Activated CD4-positive, alpha-beta T cell treated with anti-CD3 and anti-CD28 coated beads, Interleukin-10, Interleukin-2, amounts not matched to agents 100 ng/mL and 50 ng/mL, durations not matched to agents 16 hours and 8 hours (primary cell): ENCODE measurements at regions not wholly inside any gene's neighbourhood (a gene's known extent, or its start where the extent isn't known, plus 50 kb on each side); places are given as distances from the start of the nearest gene placed in this dataset.

Experiments used
- DNase-seq: peaks from one replicate; pipeline ENCODE4 v3.0.0-alpha.2; 2020

DNA sequence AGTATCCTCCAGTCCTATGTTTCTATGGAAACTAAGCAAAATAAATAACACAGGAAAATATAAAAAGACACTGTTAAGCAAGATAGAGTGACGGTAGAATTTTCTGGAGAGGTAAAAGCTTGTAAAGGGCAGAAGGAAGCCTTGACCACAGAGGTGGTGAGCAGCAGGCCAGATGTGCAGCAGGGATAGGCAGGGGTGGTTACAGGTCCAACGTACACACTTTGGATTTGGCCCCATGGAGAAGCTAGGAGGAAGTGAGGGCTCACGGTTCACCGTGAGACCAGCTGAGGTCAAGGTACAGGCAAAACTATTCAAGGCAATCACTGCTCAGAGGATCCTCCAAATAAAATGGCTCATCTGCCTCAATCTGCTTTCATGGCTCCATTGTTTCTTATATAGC, 242.8 kb downstream of the B3GLCT start:
- no peak for DNase-seq

DNA sequence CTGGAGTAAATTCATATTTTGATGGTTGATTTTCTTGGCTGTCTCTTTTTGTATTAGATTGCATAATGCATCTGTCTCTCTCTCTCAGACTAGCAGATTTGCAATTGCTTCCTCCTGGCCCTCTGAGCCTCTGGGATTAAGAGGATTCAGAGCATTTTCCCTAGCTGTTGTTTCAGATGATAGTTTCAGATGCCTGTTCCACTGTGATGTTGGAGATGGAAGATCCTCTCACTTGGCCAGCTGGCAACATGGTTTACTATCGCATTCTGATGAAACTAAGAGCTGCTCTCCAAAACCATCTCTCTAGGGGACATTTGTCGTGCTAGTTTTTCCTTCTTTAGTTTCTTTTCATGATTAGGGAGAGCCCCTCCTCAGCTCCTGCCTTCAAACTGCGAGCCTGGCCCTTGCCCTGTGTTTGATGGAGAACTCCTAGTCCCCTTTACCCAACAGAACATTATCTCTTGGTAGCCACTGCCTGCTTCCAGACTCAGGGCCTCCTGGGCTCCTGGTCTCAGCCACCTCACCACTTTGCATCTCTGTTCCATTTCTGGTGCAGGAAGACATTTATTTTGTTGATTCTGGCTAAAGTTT, 244.6 kb downstream of the B3GLCT start:
- DNase-seq: no peak

DNA sequence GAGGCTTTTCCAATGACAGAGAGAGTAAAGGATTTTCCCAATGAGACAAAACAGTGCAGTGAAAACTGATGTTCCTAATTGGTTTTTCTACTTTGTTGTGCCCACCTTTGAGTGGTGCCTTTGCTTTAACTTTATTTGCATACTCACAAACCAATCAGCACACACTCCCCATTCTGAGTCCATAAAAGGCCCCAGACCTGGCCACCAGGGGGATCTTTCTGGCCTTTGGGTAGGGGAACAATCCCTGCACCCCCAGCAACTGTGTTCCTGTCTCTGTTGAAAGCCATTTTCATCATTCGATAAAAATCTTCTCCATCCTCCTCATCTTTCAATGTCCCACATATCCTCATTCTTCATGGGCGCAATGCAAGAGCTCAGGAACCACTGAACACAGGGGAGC, 252.8 kb downstream of the B3GLCT start:
- no peak for DNase-seq

DNA sequence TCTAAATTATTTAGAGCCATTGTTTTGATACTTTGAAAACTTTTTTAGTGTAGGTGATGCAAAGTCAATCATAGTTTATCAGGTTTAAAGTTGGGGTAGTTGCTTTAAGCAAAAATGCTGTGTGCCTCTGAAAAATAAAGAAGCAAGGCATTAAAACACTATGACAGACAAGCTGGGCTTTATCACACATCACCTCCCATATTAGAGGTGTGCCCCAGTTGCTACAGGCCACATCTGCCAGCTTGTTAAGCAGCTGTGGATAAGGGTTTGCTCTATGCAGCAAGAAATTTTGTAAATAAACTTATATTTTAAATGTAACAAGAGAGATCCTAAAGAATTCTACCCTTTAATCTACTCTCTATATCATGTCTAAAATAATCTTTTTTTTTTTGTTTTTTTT, 255.8 kb downstream of the B3GLCT start:
- no peak for DNase-seq

DNA sequence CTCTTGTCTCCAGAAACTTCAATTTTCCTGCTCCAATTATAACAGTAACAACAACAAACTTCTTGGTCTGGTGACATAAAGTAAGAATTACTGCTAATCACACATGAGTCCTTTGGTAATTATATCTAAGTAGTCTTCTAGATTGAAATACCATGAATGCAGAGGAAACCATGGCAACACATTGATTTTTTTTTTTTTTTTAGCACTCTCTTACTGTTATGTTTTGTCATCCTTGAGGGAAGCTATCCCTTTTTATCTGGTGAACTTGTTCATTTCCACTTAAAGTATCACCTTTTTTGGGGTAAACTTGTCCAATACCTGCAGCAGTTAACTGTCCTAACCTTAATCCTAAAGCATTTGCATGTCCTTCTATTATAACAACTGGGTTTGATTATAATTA, 256.3 kb downstream of the B3GLCT start:
- no peak for DNase-seq

DNA sequence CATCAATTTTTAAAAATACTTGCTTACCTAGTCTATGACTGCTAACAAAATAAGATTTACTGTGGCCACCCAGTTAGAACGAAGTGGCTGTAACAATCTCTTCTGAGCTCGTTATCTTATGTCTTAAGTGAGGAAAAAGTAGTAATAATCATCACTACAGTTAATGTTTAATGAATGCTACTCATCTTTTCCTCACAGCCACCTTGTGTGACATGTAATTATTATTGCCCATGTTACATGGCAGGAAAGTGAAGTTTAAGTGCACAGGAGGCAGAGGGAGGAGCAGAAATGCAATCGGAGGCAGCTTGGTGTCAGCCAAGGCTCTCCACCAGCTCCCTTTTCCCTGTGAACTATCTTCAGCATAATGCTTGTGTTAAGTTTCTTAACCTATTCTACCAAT, 260.3 kb downstream of the B3GLCT start:
- DNase-seq: no peak

DNA sequence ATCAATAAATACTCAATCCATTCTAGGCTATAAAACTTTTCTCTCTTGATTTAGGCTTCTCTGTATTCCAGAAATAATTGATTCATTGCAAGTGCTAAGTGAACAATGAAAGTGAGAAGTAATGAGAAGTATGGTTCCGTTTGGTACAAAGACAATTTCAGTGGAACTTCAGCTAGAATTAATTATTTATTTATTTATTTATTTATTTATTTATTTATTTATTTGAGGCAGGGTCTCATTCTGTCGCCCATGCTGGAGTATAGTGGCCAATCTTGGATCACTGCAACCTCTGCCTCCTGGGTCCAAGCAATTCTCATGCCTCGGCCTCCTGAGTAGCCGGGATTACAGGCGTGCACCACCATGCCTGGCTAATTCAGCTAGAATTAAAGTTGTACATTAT, 262.1 kb downstream of the B3GLCT start:
- DNase-seq: no peak

DNA sequence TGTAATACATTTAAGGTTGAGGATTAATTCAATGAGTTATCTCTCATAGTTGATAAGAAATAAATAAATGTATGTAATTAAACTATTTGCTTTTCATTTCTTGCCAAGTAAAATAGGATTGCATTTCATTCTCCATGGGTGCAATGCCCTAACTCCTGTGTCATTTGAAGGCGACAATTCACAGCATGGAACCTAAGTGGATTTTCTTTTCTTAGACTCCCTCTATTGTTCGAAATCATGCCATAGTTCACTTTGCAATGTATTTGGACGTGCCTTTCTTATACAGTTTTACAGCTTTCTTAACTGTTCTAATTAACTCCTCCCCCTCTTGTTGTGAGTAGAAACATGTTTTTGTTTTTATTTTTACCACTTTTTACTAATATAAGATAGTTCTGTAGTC, 263.0 kb downstream of the B3GLCT start:
- no peak for DNase-seq

DNA sequence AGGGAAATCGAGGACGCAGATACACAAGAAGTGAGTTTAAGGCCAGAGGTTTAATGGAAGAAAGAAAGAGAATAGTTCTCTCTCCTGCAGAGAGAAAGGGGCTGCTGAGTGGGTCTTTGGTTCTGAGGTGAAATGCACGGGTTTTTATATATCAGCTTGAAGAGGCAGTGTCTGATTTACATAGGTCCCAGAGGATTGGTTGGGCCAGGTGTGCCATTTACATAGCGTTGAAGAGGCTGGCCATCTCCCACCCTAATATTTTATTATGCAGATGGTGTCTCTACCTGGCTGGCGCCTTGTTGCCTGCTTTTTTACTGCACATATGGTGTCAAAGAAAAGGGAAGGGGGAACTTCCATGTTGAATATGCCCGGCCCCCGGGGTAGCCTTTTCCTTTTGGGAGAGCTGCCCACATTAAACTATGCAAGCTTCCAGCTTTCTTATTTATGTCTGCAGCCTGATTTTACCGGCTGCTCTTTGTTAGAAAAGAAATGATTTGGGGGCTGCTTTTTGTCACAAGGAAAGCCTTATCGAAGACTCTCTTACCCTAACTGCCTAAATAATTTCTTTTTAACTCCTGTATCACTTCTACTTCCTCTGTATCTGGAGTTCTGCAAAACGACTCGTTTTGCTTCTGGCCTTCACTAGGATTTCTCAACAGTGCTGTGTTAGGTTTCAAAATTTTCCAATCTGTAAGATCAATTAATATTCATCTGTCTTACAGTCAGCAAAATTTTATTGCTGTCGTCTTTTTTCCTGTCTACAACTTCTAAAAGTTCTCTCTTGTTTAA, 268.5 kb downstream of the B3GLCT start:
- no peak for DNase-seq

DNA sequence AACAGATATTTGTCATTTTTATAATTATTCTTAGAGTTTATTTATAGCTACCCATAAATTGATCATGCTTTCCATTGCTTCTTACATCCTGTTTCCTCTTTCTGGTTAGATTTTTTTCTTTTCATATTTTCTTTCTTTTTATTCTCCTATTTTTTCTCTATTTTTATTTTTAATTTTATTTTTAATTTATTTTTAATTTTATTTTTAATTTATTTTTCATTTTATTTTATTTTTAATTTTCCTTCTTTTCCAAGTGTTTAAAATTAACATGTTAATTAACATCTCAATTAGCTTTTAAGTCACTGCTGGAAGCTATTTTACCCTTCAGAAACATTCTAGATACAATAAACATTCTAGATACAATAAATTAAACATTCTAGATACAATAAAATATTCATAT, 269.6 kb downstream of the B3GLCT start:
- no peak for DNase-seq

DNA sequence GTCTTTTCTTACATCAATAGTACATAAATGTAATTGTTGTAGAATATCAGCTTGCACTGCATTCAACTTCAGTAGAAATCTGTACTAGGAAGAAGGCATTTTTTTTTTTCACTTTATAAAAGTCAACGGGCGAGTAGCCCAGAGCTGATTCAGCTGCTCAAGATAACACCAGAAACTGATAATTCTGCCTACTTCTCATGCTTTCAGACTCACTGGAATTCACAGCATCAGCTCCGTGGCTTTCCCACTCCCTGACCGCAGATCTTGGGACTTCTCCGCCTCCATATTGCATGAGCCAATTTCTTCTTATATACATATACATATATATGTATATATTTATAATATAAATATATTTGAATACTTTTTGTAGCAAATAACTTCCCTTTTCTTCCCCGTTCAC, 263.1 kb upstream of the RXFP2 start:
- no peak for DNase-seq

DNA sequence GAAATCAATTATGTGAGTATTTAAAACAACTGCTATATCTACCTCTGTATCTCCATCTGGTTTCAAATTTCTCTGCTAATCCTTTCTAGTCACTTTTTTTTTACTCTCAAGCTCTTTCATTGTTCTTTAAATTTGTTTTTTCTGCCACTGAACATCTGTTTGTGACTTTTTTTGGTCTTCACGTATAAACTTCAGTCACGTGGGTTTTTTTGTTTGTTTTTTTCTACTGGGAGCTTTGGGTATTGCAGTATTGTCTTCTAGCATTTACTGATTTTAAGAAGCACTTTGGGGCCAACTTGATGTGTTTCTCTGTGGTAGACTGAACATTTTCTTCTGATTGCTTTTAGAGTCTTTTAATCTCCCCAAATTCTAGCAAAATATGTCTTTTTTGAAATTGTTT, 262.6 kb upstream of the RXFP2 start:
- DNase-seq: no peak

DNA sequence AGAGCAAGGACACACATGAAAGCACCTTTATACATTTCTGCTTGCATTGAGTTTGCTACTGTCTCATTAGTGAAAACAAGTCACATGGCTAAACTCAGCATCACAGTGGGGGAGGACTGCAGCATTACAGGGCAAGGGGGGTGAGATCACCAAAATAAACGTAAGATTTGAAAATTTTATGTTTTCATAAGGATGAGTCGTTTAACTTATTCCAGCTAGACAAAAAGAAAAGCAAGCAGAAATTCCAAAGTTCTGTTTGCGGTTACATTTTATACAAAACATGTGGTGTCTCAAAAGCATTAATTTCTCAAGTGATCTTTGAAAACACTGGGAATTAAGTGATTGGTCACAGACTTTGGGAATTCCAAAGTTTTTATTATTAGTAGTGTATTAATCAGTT, 261.4 kb upstream of the RXFP2 start:
- DNase-seq: no peak

DNA sequence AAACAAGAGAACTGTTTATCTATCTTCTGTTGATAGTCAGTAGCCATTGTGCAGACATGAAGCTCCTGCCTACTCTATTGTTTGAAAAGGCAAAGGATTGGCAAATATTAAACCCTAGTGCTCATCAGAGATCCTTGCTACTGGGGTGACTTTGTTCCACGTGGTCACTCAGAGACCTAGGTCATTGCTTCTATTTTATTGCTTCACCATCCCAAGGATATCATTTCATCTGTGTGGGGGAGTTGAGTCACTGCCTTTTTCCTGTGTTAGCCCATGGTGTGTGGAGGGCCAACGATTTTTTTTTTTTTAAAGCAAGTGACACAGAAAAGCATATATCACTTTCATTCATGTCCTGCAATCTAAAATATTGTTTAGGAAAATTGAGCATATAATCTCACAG, 254.1 kb upstream of the RXFP2 start:
- DNase-seq: no peak

DNA sequence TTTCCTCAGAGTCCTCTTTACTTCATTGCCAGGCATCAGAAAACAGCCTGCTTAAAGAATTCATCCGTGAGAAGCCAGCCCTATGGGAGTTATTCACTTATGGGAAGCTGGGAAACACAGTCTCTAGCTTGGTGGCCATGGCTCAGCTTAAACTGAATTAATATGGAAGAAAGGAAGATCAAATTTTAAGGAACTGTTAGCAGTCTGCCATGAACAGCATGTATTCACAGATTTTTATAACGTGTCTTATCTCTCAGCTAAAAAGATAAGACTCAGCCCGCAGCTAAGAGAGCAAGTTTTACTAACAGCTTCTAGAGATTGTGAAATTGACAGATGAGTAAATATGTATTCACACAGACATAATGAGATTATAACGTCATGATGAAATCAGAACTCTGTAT, 253.7 kb upstream of the RXFP2 start:
- no peak for DNase-seq

DNA sequence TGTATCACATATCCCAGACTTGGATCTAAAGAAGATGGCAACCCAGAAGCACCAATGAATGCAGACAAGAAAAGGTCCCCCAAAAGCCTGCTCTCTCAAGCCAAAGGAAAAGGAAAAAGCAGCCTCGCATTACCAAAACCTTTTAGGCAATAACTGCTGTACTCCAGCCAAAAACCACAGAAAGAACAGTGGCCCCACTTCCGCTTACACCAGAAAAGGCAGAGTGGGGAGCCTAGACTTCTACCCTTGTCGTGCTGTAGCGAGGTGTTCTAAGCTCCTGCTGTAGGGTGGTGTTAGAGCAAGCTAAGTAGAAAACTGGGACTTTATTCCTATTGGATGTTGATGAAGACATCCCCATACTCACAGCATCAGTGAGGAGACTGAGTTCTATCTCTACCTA, 244.0 kb upstream of the RXFP2 start:
- DNase-seq: no peak

DNA sequence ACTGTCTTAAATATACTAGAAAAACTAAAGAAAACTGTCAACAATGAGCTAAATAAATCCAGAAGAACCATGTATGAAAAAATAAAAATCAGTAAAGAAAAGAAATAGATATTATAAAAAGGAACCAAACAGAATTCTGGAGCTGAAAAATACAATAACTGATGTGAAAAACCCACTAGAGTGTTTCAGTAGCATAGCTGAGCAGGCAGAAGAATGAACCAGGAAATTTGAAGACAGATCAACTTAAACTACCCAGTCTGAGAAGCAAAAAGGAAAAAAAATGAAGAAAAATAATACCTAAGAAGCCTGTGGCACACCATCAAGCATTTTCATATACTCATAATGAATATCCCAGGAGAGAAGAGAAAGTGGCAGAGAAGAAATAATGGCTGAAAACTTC, 240.1 kb upstream of the RXFP2 start:
- DNase-seq: no peak

DNA sequence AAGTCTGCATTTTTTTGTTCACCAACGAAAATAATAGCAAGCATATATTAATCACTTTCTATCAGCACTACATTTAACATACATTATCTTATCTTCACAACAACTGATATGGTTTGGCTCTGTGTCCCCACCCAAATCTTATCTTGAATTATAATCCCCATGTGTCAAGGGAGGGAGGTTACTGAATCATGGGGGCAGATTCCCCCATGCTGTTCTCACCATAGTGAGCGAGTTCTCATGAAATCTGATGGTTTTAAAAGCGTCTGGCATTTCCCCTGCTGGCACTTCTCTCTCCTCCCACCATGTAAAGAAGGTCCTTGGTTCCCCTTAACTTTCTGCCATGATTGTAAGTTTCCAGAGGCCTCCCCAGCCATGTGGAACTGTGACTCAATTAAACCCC, 235.7 kb upstream of the RXFP2 start:
- no peak for DNase-seq

DNA sequence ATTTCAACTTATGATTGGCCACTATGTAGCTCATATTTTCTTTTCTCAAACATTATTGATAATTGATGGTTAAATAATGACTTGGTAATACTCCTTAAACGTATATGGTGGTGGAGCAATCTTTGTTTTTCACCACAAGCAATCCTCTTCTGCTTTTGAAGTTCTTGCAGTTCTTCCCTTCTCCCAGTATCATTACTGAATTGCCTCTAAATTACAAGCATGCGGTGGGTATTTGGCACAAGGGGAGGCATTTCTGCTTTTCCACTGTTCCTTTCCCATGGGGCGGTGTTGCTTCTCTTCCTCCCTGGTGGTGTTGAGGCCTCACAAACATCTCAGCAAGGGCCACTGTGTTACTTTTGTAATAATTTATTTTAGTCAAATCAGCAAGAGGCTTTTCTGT, 234.4 kb upstream of the RXFP2 start:
- no peak for DNase-seq

DNA sequence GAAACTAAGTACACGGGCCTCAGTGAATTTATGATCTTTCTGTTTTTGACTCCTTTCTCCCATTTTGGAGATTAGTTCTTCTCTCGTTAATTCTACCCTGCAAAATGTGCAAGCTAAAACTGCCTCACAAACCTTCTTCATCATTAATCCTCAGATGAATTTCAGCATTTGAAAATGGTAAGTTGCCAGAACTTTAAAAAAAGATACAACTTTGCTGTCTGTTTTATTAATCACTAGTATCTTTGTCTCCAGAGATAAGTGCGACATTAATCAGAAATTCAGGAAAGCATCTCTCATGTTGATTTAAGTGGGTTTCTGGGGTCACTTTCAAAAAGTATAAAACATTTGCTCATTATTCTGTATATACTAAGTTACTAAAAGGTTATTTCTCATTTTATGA, 227.0 kb upstream of the RXFP2 start:
- DNase-seq: no peak

DNA sequence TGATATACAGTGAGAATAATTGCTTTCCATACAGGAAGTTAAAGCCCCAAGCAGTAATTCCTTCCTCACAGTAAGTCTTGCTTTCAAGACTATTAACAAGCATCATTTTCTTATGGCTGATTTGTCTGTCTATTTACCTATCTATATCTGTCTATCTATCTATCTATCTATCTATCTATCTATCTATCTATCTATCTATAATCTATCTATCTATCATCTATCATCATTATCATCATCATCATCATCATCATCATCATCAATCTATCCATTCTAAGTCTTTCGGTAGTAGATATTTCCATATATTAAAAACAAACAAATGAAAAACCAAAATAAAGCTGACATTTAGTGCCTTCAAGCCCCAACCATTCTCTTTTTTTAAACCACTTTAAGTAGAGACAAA, 224.4 kb upstream of the RXFP2 start:
- no peak for DNase-seq

DNA sequence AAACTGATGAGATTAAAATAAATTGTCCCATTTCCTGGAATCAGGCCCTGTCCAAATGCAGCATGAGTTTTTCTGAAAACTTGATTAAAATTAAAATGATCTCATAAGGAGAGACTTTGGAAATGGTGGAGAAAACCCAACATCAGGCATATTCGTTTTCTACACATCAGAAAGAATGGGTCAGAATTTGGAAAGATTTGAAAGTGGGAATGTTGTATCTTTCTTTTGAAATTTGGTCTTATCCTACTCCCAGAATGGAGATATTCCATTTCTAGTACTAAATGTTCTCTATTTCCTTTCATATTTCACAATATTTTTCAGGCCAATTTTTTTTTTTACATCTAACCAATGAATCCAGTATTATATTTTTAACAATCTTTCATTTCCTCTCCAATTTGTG, 223.9 kb upstream of the RXFP2 start:
- no peak for DNase-seq

DNA sequence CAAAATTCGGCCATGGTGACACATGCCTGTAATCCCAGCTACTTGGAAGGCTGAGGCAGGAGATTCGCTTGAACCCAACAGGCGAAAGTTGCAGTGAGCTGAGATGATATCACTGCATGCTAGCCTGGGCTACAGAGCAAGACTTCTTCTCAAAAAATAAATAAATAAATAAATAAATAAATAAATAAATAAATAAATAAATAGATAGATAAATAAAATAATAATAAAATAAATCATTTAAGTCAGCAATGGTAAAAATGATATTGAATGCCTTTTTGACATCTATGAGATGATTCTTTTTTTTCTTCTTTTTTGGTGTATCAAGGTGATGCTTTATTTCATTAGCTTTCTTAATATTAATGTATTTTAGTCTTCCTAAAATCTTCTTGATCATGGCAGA, 221.7 kb upstream of the RXFP2 start:
- no peak for DNase-seq

DNA sequence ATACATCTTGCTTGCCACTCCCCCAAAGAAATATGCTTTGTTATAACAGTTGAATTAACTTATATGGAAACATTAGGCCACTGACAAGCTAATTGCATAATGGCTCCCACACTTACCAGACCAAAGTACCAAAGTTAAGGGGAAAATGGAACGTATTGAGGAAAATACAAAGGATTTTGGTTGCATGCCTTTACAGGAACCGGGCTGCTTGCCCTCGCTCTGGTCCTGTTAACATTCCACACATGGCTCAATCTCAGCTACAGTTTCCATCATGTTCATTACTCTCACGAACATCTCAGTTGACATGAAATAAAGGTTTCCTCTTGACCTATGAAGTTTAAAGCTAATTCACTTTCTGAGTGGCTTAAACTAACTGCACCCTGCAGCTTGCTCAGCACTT, 220.7 kb upstream of the RXFP2 start:
- DNase-seq: no peak

DNA sequence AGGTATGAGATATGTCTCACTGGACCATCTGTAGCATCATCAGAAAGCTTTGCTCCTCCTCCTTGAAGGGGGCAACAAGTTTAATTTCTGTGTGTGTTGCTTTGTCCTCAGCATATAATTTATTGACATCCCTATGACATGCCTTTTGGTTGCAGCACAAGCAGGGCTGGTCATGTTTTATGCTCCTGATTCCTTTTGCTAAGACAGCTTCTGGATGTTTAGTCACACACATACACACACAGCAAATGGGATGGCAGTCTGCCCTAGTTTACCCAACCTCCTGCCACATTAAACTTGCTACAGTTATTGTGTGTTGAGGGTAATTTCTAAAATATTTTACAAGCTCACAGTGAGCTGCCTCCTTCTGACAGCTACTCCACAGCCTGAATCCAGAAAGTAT, 217.9 kb upstream of the RXFP2 start:
- no peak for DNase-seq
